Right lobe of liver (tissue), 6 donors: ENCODE measurements at regions not wholly inside any gene's neighbourhood (a gene's known extent, or its start where the extent isn't known, plus 50 kb on each side); places are given as distances from the start of the nearest gene placed in this dataset.
A peak's percentile ranks its signal among the peaks of the same experiment; 100 is the strongest.

Experiments used
- ATAC-seq, 4 donors: fragments of 200-7000 bp; cut with Tn5 transposase; one replicate each; pipeline ENCODE4 v1.9.1; 2020; ENCODE audit warnings: mild to moderate bottlenecking in 4 of 4, moderate library complexity in 4 of 4
- DNase-seq, 3 donors: peaks; one replicate each; pipeline ENCODE4 v3.0.0-alpha.2; 2020
- H3K27ac ChIP-seq, 3 donors: fragments of 200-600 bp; one replicate each; pipeline ENCODE4 v1.8.0; 2022
- H3K27me3 ChIP-seq, 2 donors: fragments of 200-600 bp; one replicate each; pipeline ENCODE4 v1.8.0; 2022
- H3K36me3 ChIP-seq, 4 donors: fragments of 200-600 bp; sonication (generic) in 1 of 4; one replicate each; pipeline versions ENCODE4 v1.5.1 to v1.8.0; 2017 to 2022; ENCODE audit warnings: control low read depth in 1 of 4
- H3K4me1 ChIP-seq, 4 donors: fragments of 200-600 bp; sonication (generic) in 1 of 4; one replicate each; pipeline versions ENCODE4 v1.5.1 to v1.8.0; 2017 to 2022; ENCODE audit warnings: control low read depth in 1 of 4
- H3K4me3 ChIP-seq, 3 donors: fragments of 200-600 bp; one replicate each; pipeline ENCODE4 v1.8.0; 2022
- H3K9me3 ChIP-seq, 4 donors: fragments of 200-600 bp; sonication (generic) in 1 of 4; one replicate each; pipeline versions ENCODE4 v1.5.1 to v1.8.0; 2017 to 2022; ENCODE audit warnings: control low read depth in 1 of 4
- CTCF ChIP-seq, 4 donors: fragments of 200-600 bp in 3 of 4; fragments of 450-650 bp in 1 of 4; IDR thresholded peaks; one replicate each; pipeline versions ENCODE4 v1.5.1 to v1.8.0; 2016 to 2022; ENCODE audit warnings: antibody characterized with exemption in 4 of 4, mild to moderate bottlenecking in 2 of 4
- POLR2A ChIP-seq: fragments of 450-650 bp; IDR thresholded peaks from one replicate; pipeline ENCODE4 v1.6.1; 2017; ENCODE audit warnings: antibody characterized with exemption, mild to moderate bottlenecking
- WGBS: methylation state at CpG from one replicate; pipeline ENCODE4 v1.1.6; 2018; ENCODE audit warnings: low coverage, low lambda C conversion rate; ENCODE audit not compliant: insufficient coverage; ENCODE audit errors: missing lambda C conversion rate; 5-methylcytosine and 5-hydroxymethylcytosine counted together
- intact Hi-C, 2 donors: fragments of 100-400 bp; cut with DNase I; formaldehyde crosslinking; loops; one replicate each; pipeline versions ENCODE4 v1.11.2 to v1.14.1; 2022
- donor health status: DM: no; HTN: yes; CAD: no.
- donor health status: DM: no; HTN: no; CAD: no.
- donor health status: DM: no; HTN: no; CAD: no.
- donor health status: DM: no; HTN: yes; CAD: no.
- donor health status: DM: no; HTN: yes; CAD: no.

GRCh38 chr12:24424889-24425600, 475.6 kb upstream of the SOX5 start:
- TF ChIP-seq CTCF (IDR thresholded peaks at IDR 0.05) (no peak), POLR2A (no peak)
- H3K27me3 ChIP-seq, result no peaks in the 10 kb centered on the region
- 69% methylated on average over 6 of the region's 6 CpGs for WGBS

GRCh38 chr12:24424376-24424775, 474.9 kb upstream of the SOX5 start:
- ATAC-seq (no peak), DNase-seq (no peak)
- peaks cover 0 to 32% (median 9%) of the 10 kb centered on the region in 4 donors for H3K4me1 ChIP-seq
- no peaks in the 10 kb centered on the region for H3K27me3 ChIP-seq
- H3K36me3 ChIP-seq, result no peaks in the 10 kb centered on the region
- intact Hi-C loops, result no loop called here
- 75% methylated on average over 2 of the region's 2 CpGs for WGBS
- TF ChIP-seq POLR2A (no peak), CTCF (IDR thresholded peaks at IDR 0.05) (no peak)
- no peaks in the 10 kb centered on the region for H3K9me3 ChIP-seq
- H3K27ac ChIP-seq, result no peak overlapping the region
- no peak overlapping the region for H3K4me3 ChIP-seq

More at GRCh38 chr12:24424889-24425600, 475.6 kb upstream of the SOX5 start:
- peaks cover 0 to 32% (median 9%) of the 10 kb centered on the region in 4 donors for H3K4me1 ChIP-seq
- no peak overlapping the region for H3K27ac ChIP-seq
- no peak overlapping the region for H3K4me3 ChIP-seq
- ATAC-seq, result no peak
- DNase-seq, result no peak
- no peaks in the 10 kb centered on the region for H3K9me3 ChIP-seq
- H3K36me3 ChIP-seq, result no peaks in the 10 kb centered on the region
- intact Hi-C loops, result no loop called here

DNA sequence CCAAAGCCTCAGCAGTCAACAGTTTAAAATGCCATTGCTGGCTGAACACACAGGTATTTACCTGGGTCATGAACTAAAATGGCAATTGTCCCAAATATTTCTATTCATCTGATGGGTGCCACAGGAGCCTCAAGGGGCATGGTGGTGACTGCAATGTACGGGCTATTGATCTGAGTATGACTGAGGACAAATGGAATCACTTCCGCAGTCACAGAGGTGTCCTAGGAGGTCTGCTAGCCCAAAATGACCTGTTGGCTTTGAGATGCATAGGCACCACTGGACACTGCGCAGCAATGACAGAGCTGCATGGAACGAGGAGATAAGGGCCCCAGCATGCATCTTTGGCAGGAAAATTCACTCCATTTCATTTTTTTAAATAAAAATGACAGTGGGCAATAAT, 474.1 kb upstream of the SOX5 start:
- TF ChIP-seq POLR2A (no peak), CTCF (IDR thresholded peaks at IDR 0.05) (no peak)

GRCh38 chr12:24421759-24422158, 472.3 kb upstream of the SOX5 start:
- H3K9me3 ChIP-seq, result no peaks in the 10 kb centered on the region
- 32% methylated on average over 5 of the region's 5 CpGs for WGBS
- no peak overlapping the region for H3K27ac ChIP-seq
- H3K4me3 ChIP-seq, result no peak overlapping the region
- intact Hi-C loops, result no loop called here
- no peak for TF ChIP-seq POLR2A
- no peak for TF ChIP-seq CTCF (IDR thresholded peaks at IDR 0.05)
- H3K27me3 ChIP-seq, result no peaks in the 10 kb centered on the region
- ATAC-seq (peak; percentile 81 to 93 (median 92)), DNase-seq (peak in 1 of 3 donors; percentile 50)
- no peaks in the 10 kb centered on the region for H3K36me3 ChIP-seq
- H3K4me1 ChIP-seq, result peaks cover 0 to 15% (median 6%) of the 10 kb centered on the region in 4 donors

More for the DNA sequence above, 474.1 kb upstream of the SOX5 start:
- Histone ChIP-seq H3K27me3 (no peaks in the 10 kb centered on the region), H3K4me3 (no peak overlapping the region), H3K4me1 (peaks cover 0 to 31% (median 9%) of the 10 kb centered on the region in 4 donors), H3K27ac (no peak overlapping the region), H3K9me3 (no peaks in the 10 kb centered on the region), H3K36me3 (no peaks in the 10 kb centered on the region)
- DNase-seq, result no peak
- intact Hi-C loops, result no loop called here
- 76% methylated on average over 3 of the region's 4 CpGs for WGBS
- ATAC-seq, result no peak
